NCI-H526 treated with DMSO at 0.1 percent for 48 hours (cell line): ENCODE measurements at regions not wholly inside any gene's neighbourhood (a gene's known extent, or its start where the extent isn't known, plus 50 kb on each side); places are given as distances from the start of the nearest gene placed in this dataset.
"Not testable (repeated sequence)": the region's sequence is repeated elsewhere in the genome, so short reads cannot be mapped to it uniquely, and the experiment has no call there.

Experiments used
- DNase-seq: peaks from one replicate; lab custom pipeline; 2025; lab: John Stamatoyannopoulos, UW

DNA sequence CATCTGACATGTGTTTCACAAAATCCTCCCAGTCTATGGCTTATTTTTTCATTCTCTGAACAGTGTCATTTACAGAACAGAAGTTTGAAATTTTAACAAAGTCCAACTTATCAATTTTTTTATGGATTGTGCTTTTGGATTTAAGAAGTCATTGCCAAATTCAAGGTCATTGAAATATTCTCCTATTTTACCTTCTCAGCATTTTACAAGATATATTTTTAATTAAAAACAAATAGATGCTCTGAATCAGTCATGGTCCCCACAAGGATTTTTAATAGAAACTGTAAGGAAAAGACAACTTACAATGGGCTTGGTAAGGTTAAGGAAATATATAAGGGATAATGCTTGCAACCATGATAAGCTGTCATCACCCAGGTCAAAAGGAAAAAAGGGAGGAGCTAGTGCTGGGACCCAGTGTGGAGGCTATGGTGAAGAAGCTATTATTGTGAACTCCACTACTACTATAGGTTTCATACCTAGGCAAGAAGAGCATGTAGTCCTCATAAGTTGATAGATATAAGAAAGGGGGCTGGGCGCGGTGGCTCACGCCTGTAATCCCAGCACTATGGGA is 144.5 kb upstream of the KCNJ15 start:
- no peak for DNase-seq

DNA sequence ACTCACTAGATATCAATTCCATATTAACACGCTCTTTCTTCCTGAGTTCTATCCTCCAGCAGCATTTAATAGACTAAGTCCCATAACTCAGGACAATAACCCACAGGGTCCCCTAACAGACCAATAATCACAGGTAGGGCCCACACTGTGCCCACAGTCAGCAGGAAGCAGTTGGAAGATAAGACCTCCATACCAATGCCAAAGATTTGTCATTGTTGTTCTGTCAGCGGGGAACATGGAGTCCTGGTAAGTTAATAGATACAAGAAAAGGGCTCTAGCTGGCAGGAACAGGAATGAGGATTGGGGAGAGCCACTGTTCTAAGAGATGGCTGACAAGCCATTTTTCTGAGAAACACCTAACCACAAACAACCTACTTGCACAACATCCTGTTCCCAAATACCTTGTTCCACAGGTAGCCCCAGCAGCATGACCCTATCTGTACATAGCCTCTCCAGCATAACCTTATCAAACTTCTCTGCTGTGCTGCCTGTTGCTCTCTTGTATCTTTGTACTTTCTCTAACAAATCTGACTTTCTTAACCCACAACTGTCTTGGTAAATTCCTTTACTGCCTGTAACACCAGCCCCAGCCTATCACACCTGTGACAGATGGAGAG is 142.0 kb upstream of the KCNJ15 start:
- no peak for DNase-seq

GRCh38 chr21:38115870-38116269 is 140.9 kb upstream of the KCNJ15 start:
- no peak for DNase-seq

GRCh38 chr21:38119793-38120192 is 137.0 kb upstream of the KCNJ15 start:
- DNase-seq, result no peak

DNA sequence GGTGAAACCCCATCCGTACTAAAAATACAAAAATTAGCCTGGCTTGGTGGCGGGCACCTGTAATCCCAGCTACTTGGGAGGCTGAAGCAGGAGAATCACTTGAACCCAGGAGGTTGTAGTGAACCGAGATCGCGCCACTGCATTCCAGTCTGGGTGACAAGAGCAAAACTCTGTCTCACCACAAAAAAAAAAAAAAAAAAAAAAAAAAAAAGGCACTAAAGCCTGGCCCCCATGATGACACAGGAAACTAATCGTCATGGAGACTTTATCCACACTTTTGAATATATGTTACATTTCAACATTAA is 136.2 kb upstream of the KCNJ15 start:
- DNase-seq, result not testable (repeated sequence)

DNA sequence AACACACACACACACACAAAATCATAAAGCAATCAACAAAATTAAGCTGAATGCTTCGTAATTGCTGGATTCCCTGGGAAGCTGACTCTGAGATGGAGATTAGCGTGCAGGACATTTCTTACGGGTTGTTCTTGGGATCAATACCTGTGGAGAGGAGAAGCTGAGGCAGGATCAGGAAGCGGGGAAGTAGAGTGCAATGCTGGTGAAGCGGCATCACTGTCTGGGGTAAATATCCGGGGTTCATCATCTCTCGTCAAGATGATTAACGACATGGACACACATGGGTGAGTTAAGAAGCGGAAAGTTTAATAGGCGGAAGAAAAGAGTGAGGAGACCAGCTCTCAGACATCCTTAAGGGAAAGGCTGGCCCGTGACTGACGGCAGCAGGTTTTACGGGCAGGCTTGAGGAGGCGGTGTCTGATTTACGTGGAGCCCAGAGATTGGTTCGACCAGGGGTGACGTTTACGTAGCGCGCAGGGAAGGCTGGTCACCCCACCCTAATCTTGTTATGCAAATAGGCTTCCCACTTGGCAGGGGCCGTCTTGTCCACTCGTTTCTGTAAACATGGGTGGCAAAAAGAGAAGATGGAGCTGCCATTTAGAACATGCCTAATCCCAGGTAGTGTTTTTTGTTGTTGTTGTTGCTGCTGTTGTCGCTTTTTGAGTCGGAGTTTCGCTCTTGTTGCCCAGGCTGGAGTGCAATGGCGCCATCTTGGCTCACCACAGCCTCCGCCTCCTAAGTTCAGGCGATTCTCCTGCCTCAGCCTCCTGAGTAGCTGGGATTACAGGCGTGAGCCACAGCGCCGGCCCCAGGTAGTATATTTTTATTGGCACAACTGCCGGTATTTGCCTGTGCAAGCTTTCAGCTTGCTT is 135.6 kb upstream of the KCNJ15 start:
- DNase-seq, result no peak

- DNase-seq, result no peak
These were observed 134.7 kb upstream of the KCNJ15 start for GRCh38 chr21:38121888-38122720.

- no peak for DNase-seq
These were observed 133.2 kb upstream of the KCNJ15 start for GRCh38 chr21:38123626-38124025.

DNA sequence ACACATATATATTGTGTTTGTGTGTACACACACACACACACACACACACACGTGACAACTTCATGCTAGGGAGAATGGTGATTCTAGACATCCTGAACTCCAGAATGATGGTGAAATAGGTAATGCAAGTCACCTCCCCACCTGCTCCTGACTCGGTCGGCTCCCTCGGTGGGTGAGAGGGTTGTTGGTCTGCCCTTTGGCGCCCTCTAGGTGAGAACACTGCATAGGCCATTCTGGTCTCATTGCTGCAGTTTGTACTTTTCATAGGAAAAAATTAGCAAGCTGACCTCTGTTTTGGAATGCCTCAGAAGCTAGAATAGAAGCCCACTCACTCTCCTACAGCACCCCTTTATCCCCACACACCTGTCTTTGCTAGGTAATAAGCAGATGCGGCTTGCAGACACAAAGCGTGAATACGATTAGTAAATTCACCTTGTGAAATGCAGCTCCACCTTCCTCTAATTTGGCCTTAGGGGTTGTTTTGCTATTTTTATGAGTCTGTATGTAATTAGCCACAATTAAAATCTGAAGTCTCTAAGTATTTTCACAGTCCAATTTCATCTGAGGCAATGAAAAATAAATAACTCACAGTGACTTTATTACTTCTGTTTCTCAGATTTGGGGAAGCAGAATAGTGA is 130.0 kb upstream of the KCNJ15 start:
- peak; percentile 34 for DNase-seq

DNA sequence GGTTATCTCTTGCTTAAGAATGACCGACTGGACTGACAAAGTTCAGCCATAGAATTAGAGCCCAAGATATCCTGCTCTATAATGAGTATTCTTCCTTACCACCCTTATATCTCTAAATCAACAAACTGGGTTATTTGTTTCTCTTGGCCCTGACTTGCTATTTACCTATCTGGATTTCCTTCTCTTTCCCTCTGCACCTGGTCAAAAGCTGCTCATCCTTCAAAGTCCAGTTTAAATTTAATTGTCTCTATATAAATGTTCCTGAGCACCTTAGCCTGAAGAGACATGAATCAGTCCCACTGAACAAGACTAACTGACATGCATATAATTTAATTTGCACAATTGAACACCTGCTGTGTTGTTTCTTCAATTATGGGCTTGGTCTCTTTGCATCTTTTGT is 127.1 kb upstream of the KCNJ15 start:
- no peak for DNase-seq

- no peak for DNase-seq
These were observed 123.6 kb upstream of the KCNJ15 start for GRCh38 chr21:38133240-38133639.

DNA sequence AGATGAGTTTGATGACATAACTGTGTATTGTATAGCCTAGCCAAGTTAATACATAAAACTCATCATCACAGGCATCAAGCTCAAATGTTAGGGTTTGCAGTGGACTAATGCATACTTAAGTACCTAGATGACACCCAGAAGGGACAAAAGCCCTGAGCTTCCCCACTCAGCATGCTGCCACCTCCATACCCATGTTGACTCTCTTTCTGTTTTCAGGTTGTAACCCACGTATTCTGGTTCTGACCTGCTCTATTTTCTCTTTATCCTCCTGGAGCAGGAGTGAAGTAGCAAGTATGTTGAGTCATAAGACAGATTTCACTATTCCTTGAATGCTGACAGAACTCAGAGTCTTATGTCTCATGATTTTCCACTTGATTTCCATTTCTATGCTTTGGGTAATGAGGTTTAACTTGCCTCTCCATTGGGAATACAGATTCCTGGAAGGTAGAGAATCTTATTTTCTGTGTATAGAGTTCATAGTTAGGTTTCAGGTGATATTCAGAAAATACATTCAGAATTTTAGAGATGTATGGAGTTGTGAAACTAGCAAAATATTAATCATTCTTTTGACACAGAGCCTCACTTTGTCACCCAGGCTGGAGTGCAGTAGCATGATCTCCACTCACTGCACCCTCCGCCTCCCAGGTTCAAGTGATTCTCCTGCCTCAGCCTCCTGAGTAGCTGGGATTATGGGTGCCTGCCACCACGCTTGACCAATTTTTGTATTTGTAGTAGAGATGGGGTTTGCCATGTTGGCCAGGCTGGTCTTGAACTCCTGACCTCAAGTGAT is 122.5 kb upstream of the KCNJ15 start:
- no peak for DNase-seq

GRCh38 chr21:38136201-38136600 is 120.6 kb upstream of the KCNJ15 start:
- DNase-seq, result no peak

- DNase-seq, result no peak
These were observed 117.2 kb upstream of the KCNJ15 start for GRCh38 chr21:38139380-38140168.

GRCh38 chr21:38140207-38140903 is 116.4 kb upstream of the KCNJ15 start:
- no peak for DNase-seq

GRCh38 chr21:38142224-38142623 is 114.6 kb upstream of the KCNJ15 start:
- DNase-seq, result no peak

- no peak for DNase-seq
These were observed 112.6 kb upstream of the KCNJ15 start for GRCh38 chr21:38144193-38144592.

GRCh38 chr21:38145104-38145503 is 111.7 kb upstream of the KCNJ15 start:
- no peak for DNase-seq

DNA sequence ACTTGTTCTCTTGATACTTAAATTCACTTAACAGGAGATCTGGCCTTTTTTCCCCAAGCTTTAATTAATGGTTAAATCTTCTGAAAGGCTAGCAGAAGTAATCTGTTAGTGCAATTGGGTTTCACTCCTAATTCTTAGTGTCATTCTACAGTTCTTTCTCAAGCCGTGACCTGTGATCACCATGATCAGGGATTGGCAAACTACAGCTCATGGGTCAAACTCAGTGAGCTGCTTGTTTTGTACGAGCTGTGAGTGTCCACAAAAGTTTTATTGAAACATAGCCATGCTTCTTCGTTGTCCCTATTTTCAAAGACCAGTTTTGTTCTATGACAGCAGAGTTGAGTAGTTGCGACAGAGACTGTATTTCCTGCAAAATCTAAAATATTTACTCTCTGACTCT is 109.4 kb upstream of the KCNJ15 start:
- DNase-seq, result no peak

DNA sequence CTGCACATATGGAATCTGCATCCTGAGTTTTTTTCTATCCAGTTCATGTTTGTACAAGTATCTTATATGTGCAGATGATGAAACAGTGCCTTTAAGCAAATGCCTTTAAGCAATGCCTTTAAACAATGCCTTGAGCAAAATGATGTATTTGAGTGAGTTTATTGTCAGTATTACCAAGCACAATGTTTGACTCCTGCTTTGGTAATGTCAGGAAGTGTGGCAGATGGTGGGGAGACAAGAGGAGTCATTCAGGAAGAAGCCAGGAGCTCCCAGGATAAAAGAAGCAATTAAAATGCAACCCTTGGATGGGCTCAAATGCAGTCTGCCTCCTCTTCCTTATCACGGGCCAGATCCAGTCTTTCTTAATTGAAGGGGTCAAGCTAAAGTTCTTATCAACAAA is 108.7 kb upstream of the KCNJ15 start:
- DNase-seq, result no peak
